A673 (cell line): ENCODE measurements at regions not wholly inside any gene's neighbourhood (a gene's known extent, or its start where the extent isn't known, plus 50 kb on each side); places are given as distances from the start of the nearest gene placed in this dataset.

Experiments
- BruUV-seq: library from RNA; stranded (reverse); fragments of 400-500 nt; replicated peaks from 2 replicates; lab custom pipeline; 2021; lab: Mats Ljungman, UMichigan
- CTCF ChIA-PET: fragments of 300-600 bp; sonication (Branson Sonifier 250); formaldehyde crosslinking; loops from one replicate; lab custom pipeline; 2022; ENCODE audit warnings: antibody characterized with exemption; lab: Charles Lee
- POLR2A ChIA-PET: fragments of 300-600 bp; sonication (Branson Sonifier 250); formaldehyde crosslinking; loops from one replicate; lab custom pipeline; 2022; ENCODE audit warnings: antibody characterized with exemption; ENCODE audit not compliant: low non-redundant PET; lab: Charles Lee
- DNase-seq: peaks from one replicate; pipeline ENCODE4 v3.0.0-alpha.2; 2015; ENCODE audit warnings: low spot score
- H3K27ac ChIP-seq: fragments of 200-600 bp; sonication (generic); 2 replicates; pipeline ENCODE4 v1.5.1; 2016; ENCODE audit warnings: mixed run types, low read depth, mild to moderate bottlenecking, mixed read lengths, antibody characterized with exemption, low read length; ENCODE audit not compliant: poor library complexity, severe bottlenecking
- H3K27me3 ChIP-seq: fragments of 200-600 bp; sonication (generic); replicated peaks from 2 replicates; pipeline ENCODE4 v1.6.1; 2017; ENCODE audit warnings: mixed run types, low read depth, mild to moderate bottlenecking, mixed read lengths, antibody characterized with exemption, low read length; ENCODE audit not compliant: insufficient read depth, poor library complexity
- H3K36me3 ChIP-seq: fragments of 200-600 bp; sonication (generic); 2 replicates; pipeline ENCODE4 v1.6.1; 2016; ENCODE audit warnings: mixed run types, mild to moderate bottlenecking, mixed read lengths, antibody characterized with exemption, low read length; ENCODE audit not compliant: insufficient read depth, poor library complexity, severe bottlenecking
- H3K4me1 ChIP-seq: fragments of 200-600 bp; sonication (generic); 2 replicates; pipeline ENCODE4 v1.6.1; 2017; ENCODE audit warnings: mixed run types, mild to moderate bottlenecking, mixed read lengths, antibody characterized with exemption, low read length; ENCODE audit not compliant: insufficient read depth, poor library complexity, severe bottlenecking
- H3K4me3 ChIP-seq: fragments of 200-600 bp; sonication (generic); 2 replicates; pipeline ENCODE4 v1.5.1; 2016; ENCODE audit warnings: low read depth, mixed run types, mild to moderate bottlenecking, mixed read lengths, low read length; ENCODE audit not compliant: poor library complexity, severe bottlenecking
- H3K9me3 ChIP-seq: fragments of 200-600 bp; sonication (generic); 2 replicates; pipeline ENCODE4 v1.6.1; 2016; ENCODE audit warnings: mixed run types, low read depth, mild to moderate bottlenecking, mixed read lengths, antibody characterized with exemption, low read length; ENCODE audit not compliant: poor library complexity, severe bottlenecking
- CTCF ChIP-seq: fragments of 300-800, 200-600 bp; sonication (generic); conservative IDR thresholded peaks from 2 replicates; pipeline ENCODE4 v1.5.1; 2017; ENCODE audit warnings: low read depth, mild to moderate bottlenecking, antibody characterized with exemption, low read length, moderate library complexity, mixed read lengths
- EZH2 ChIP-seq: fragments of 200-600 bp; sonication (generic); IDR thresholded peaks from 2 replicates; pipeline ENCODE4 v1.6.1; 2017; ENCODE audit warnings: borderline replicate concordance, low read depth, mild to moderate bottlenecking, mixed read lengths, antibody characterized with exemption, low read length; ENCODE audit not compliant: poor library complexity, severe bottlenecking
- intact Hi-C: fragments of 100-400 bp; cut with micrococcal nuclease; formaldehyde crosslinking; loops from one replicate; pipeline ENCODE4 v1.10.0; 2022; ENCODE audit not compliant: unreplicated experiment

GRCh38 chr10:121182219-121182618 lies 331.1 kb downstream of the WDR11 start:
- no TSS peak for BruUV-seq
- ChIA-PET POLR2A (no interaction called here), CTCF (no interaction called here)
- H3K27me3 ChIP-seq: peaks cover 47% of the 10 kb centered on the region
- no peaks in the 10 kb centered on the region for H3K4me1 ChIP-seq
- no peaks in the 10 kb centered on the region for H3K9me3 ChIP-seq
- H3K36me3 ChIP-seq: no peaks in the 10 kb centered on the region
- TF ChIP-seq CTCF (no peak), EZH2 (no peak)
- H3K27ac ChIP-seq: no peak overlapping the region
- intact Hi-C loops: no loop called here
- DNase-seq: no peak
- H3K4me3 ChIP-seq: no peak overlapping the region

GRCh38 chr10:121183236-121183635 lies 332.1 kb downstream of the WDR11 start:
- DNase-seq: no peak
- Histone ChIP-seq H3K9me3 (no peaks in the 10 kb centered on the region), H3K36me3 (no peaks in the 10 kb centered on the region), H3K4me1 (no peaks in the 10 kb centered on the region), H3K27me3 (peaks cover 54% of the 10 kb centered on the region), H3K4me3 (no peak overlapping the region), H3K27ac (no peak overlapping the region)
- TF ChIP-seq EZH2 (no peak), CTCF (no peak)
- BruUV-seq: no TSS peak
- POLR2A ChIA-PET: no interaction called here
- CTCF ChIA-PET: no interaction called here
- intact Hi-C loops: no loop called here

GRCh38 chr10:121183707-121184106 lies 332.5 kb downstream of the WDR11 start:
- POLR2A ChIA-PET: no interaction called here

More at GRCh38 chr10:121183707-121184106, 332.5 kb downstream of the WDR11 start:
- DNase-seq: no peak
- CTCF ChIA-PET: no interaction called here
- H3K4me3 ChIP-seq: no peak overlapping the region
- H3K9me3 ChIP-seq: no peaks in the 10 kb centered on the region
- H3K4me1 ChIP-seq: no peaks in the 10 kb centered on the region
- BruUV-seq: no TSS peak
- H3K27ac ChIP-seq: no peak overlapping the region
- H3K27me3 ChIP-seq: peaks cover 54% of the 10 kb centered on the region
- no peaks in the 10 kb centered on the region for H3K36me3 ChIP-seq
- intact Hi-C loops: no loop called here
- TF ChIP-seq CTCF (no peak), EZH2 (no peak)
